Endometrial microvascular endothelial cells (primary cell): ENCODE measurements at regions not wholly inside any gene's neighbourhood (a gene's known extent, or its start where the extent isn't known, plus 50 kb on each side); places are given as distances from the start of the nearest gene placed in this dataset.

Source experiments
- in situ Hi-C: cut with HindIII; loops from 2 replicates; pipeline ENCODE4 v1.10.0; 2017; ENCODE audit warnings: low sequenced_read_pairs, low pct_unique_long_range_greater_than_20kb; ENCODE audit errors: inconsistent ontology term

- in situ Hi-C loops = no loop called here
Observed at GRCh38 chr14:55946231-55946630, 172.0 kb upstream of the PELI2 start.

GRCh38 chr14:55948399-55948798 is 169.8 kb upstream of the PELI2 start:
- in situ Hi-C loops = no loop called here

- in situ Hi-C loops = no loop called here
Observed at GRCh38 chr14:55949708-55950107, 168.5 kb upstream of the PELI2 start.

GRCh38 chr14:55950135-55950534 is 168.1 kb upstream of the PELI2 start:
- in situ Hi-C loops = no loop called here

GRCh38 chr14:55951341-55952206 is 166.6 kb upstream of the PELI2 start:
- in situ Hi-C loops = no loop called here

- in situ Hi-C loops = no loop called here
Observed at GRCh38 chr14:55954108-55954507, 164.1 kb upstream of the PELI2 start.

GRCh38 chr14:55955175-55955574 is 163.0 kb upstream of the PELI2 start:
- in situ Hi-C loops = no loop called here

- in situ Hi-C loops = no loop called here
Observed at GRCh38 chr14:55957950-55958349, 160.3 kb upstream of the PELI2 start.

GRCh38 chr14:55963295-55963694 is 154.9 kb upstream of the PELI2 start:
- in situ Hi-C loops = no loop called here

GRCh38 chr14:55964091-55964490 is 154.1 kb upstream of the PELI2 start:
- in situ Hi-C loops = no loop called here

GRCh38 chr14:55964821-55965220 is 153.4 kb upstream of the PELI2 start:
- in situ Hi-C loops = no loop called here

GRCh38 chr14:55965851-55966250 is 152.4 kb upstream of the PELI2 start:
- in situ Hi-C loops = no loop called here

GRCh38 chr14:55968741-55969140 is 149.5 kb upstream of the PELI2 start:
- in situ Hi-C loops = no loop called here

- in situ Hi-C loops = no loop called here
Observed at GRCh38 chr14:55973285-55973800, 144.9 kb upstream of the PELI2 start.

GRCh38 chr14:55973911-55974630 is 144.1 kb upstream of the PELI2 start:
- in situ Hi-C loops = no loop called here

GRCh38 chr14:55975281-55975910 is 142.8 kb upstream of the PELI2 start:
- in situ Hi-C loops = no loop called here

GRCh38 chr14:55976219-55976618 is 142.0 kb upstream of the PELI2 start:
- in situ Hi-C loops = no loop called here

GRCh38 chr14:55976655-55977054 is 141.6 kb upstream of the PELI2 start:
- in situ Hi-C loops = no loop called here

- in situ Hi-C loops = no loop called here
Observed at GRCh38 chr14:55977392-55978150, 140.6 kb upstream of the PELI2 start.
